ENCODE measurements at regions not wholly inside any gene's neighbourhood (a gene's known extent, or its start where the extent isn't known, plus 50 kb on each side); places are given as distances from the start of the nearest gene placed in this dataset.

DNA sequence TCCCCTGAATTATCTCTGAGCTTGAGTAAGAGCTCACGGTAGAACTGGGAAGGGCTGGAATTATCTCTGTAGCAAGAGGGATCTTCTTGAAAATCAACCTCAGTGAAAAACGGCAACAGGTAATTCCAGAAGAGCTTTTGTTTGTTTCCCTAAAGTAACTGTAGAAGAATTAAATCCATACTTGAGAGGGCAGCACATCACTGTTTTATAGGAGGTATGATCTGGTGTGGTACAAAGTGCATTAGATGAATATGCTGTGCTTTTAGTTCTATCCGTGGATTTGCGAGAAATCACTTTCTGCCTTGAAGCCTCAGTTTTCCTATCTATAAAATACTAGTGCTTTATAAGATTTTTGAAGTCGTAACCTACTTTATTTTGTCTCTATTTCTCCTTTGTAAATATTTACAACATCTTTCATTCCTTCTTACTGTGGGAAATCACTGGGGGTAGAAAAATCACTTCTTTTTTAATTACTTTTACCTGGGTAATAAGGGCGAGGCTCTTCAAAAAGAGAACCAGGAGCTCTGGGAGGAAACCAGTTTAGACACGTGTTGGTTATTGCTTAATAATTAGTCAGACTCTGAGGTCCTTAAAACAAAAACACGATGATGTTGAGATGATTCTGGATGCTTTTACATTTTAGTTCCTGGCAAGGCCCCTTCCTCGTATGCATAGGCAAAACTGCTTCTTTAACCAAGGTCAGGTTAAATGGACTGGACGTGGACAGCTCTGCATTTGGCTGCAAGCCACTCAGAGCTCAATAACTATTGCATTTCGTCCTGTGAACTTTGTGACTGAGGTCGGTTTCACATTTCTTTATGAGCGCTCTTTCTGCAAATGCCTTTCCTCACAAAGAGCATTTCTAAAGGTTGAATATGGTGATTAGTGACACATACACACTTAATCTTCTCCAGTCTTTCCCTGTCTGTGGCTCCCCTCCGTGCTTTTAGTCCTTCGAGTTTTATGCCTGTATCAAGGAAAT lies 376.1 kb downstream of the BRINP1 start:
- no peak overlapping the region for H3K4me2 ChIP-seq
- no peaks in the 10 kb centered on the region for H3K4me1 ChIP-seq (replicated peaks; ENCODE audit: insufficient read depth)
- intact Hi-C loops (cut with micrococcal nuclease; ENCODE audit: unreplicated experiment): no loop called here
- H2AFZ ChIP-seq: no peak overlapping the region
- no peak for DNase-seq
- no peak for TF ChIP-seq CTCF (conservative IDR thresholded peaks at IDR 0.05)
- no peak for TF ChIP-seq EZH2 (IDR thresholded peaks at IDR 0.05; ENCODE audit: low read depth)
- peaks cover 25% of the 10 kb centered on the region for H3K27me3 ChIP-seq (ENCODE audit: insufficient read depth, low read depth)
- no peaks in the 10 kb centered on the region for H3K79me2 ChIP-seq (ENCODE audit: low read depth)
- H3K27ac ChIP-seq: no peak overlapping the region
- H3K4me3 ChIP-seq: no peak overlapping the region
- H3K9me2 ChIP-seq (ENCODE audit: insufficient read depth): no peaks in the 10 kb centered on the region
- H3K9me3 ChIP-seq (ENCODE audit: insufficient read depth, low read depth): no peaks in the 10 kb centered on the region
- POLR2A ChIA-PET (ENCODE audit: unreplicated experiment): no interaction called here
- CTCF ChIA-PET: no interaction called here
- no peaks in the 10 kb centered on the region; the same call in 1 of the 2 replicates for H4K20me1 ChIP-seq (ENCODE audit: insufficient read depth)
- no TSS peak for BruUV-seq (replicated peaks)
- no peaks in the 10 kb centered on the region for H3F3A ChIP-seq (ENCODE audit: insufficient read depth, low read depth)
- no peaks in the 10 kb centered on the region for H3K36me3 ChIP-seq (ENCODE audit: low read depth)

DNA sequence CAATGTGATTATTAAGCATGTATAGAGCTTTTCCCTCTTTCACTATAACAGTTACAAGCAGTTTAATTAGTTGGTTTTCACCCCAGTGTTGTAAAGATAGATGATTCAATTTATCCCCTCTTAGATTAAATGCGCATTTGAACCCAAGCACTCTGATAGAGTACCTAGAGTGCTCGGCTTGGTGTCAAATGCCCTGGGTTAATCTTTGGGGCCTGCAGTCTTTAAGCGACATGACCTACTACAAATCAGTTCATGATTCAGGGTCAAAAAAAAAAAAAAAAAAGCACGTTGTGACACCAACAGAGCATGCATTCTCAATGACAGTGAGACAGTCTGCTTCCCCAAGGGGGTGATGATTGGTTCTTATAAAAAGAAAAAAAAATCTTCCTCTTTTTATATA lies 375.3 kb downstream of the BRINP1 start:
- intact Hi-C loops (cut with micrococcal nuclease; ENCODE audit: unreplicated experiment): no loop called here

DNA sequence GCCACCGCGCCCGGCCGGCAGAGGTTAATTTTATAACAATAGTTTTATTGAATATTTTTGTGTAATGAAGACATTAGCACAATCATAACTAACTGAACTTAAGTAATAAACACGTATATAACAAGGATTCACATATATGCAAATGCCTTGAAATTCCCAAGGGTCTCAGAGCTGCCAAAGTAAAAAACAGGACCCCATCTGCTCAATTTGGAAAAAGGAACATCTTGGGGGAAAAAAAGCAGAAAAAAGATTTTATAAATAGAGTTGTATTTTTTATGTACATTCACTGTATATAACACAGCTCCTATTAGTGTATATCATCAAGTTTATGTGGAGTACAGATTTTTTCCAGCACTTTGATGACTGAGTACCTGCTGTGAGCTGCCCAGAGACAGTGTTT lies 366.7 kb downstream of the BRINP1 start:
- H4K20me1 ChIP-seq (ENCODE audit: insufficient read depth): no peaks in the 10 kb centered on the region
- intact Hi-C loops (cut with micrococcal nuclease; ENCODE audit: unreplicated experiment): no loop called here
- no peak for DNase-seq
- ChIA-PET CTCF (no interaction called here), POLR2A (ENCODE audit: unreplicated experiment) (no interaction called here)
- no peak overlapping the region for H3K4me2 ChIP-seq
- no peaks in the 10 kb centered on the region for H3F3A ChIP-seq (ENCODE audit: insufficient read depth, low read depth)
- H2AFZ ChIP-seq: no peak overlapping the region
- H3K27me3 ChIP-seq (ENCODE audit: insufficient read depth, low read depth): no peaks in the 10 kb centered on the region
- no peak overlapping the region for H3K4me3 ChIP-seq
- no peaks in the 10 kb centered on the region for H3K9me2 ChIP-seq (ENCODE audit: insufficient read depth)
- no peak for TF ChIP-seq CTCF (conservative IDR thresholded peaks at IDR 0.05)
- no peaks in the 10 kb centered on the region for H3K9me3 ChIP-seq (ENCODE audit: insufficient read depth, low read depth)
- no TSS peak for BruUV-seq (replicated peaks)
- no peak overlapping the region for H3K27ac ChIP-seq
- H3K4me1 ChIP-seq (replicated peaks; ENCODE audit: insufficient read depth): no peaks in the 10 kb centered on the region
- H3K79me2 ChIP-seq (ENCODE audit: low read depth): no peaks in the 10 kb centered on the region
- H3K36me3 ChIP-seq (ENCODE audit: low read depth): no peaks in the 10 kb centered on the region

More for the DNA sequence above, 375.3 kb downstream of the BRINP1 start:
- Histone ChIP-seq H3K9me2 (ENCODE audit: insufficient read depth) (no peaks in the 10 kb centered on the region), H3K4me3 (no peak overlapping the region), H3K27ac (no peak overlapping the region), H3F3A (ENCODE audit: insufficient read depth, low read depth) (no peaks in the 10 kb centered on the region), H2AFZ (no peak overlapping the region), H3K79me2 (ENCODE audit: low read depth) (no peaks in the 10 kb centered on the region), H3K27me3 (ENCODE audit: insufficient read depth, low read depth) (peaks cover 25% of the 10 kb centered on the region), H3K4me2 (no peak overlapping the region), H3K36me3 (ENCODE audit: low read depth) (no peaks in the 10 kb centered on the region), H3K4me1 (replicated peaks; ENCODE audit: insufficient read depth) (no peaks in the 10 kb centered on the region), H3K9me3 (ENCODE audit: insufficient read depth, low read depth) (no peaks in the 10 kb centered on the region), H4K20me1 (ENCODE audit: insufficient read depth) (no peaks in the 10 kb centered on the region; the same call in 1 of the 2 replicates)
- CTCF ChIA-PET: no interaction called here
- no peak for DNase-seq
- TF ChIP-seq CTCF (conservative IDR thresholded peaks at IDR 0.05) (no peak), EZH2 (IDR thresholded peaks at IDR 0.05; ENCODE audit: low read depth) (no peak)
- POLR2A ChIA-PET (ENCODE audit: unreplicated experiment): no interaction called here
- BruUV-seq (replicated peaks): no TSS peak
